Fibroblast of lung (primary cell): ENCODE measurements at regions not wholly inside any gene's neighbourhood (a gene's known extent, or its start where the extent isn't known, plus 50 kb on each side); places are given as distances from the start of the nearest gene placed in this dataset.

ENCODE experiments used
- DNase-seq, 2 donors: peaks; one replicate each; pipeline versions ENCODE4 v3.0.0 to v3.0.0-alpha.2; 2010; ENCODE audit warnings: low read depth in 2 of 2
- H2AFZ ChIP-seq: 2 replicates; pipeline ENCODE4 v1.5.1; 2012; ENCODE audit warnings: low read length, control low read depth, inconsistent platforms
- H3K27ac ChIP-seq: 2 replicates; pipeline ENCODE4 v1.5.1; 2011; ENCODE audit warnings: low read length, control low read depth; ENCODE audit not compliant: insufficient read depth
- H3K27me3 ChIP-seq: 2 replicates; pipeline ENCODE4 v1.5.1; 2011; ENCODE audit warnings: mild to moderate bottlenecking, low read length; ENCODE audit not compliant: control insufficient read depth, insufficient read depth
- H3K36me3 ChIP-seq: 2 replicates; pipeline ENCODE4 v1.5.1; 2011; ENCODE audit warnings: low read length; ENCODE audit not compliant: control insufficient read depth, insufficient read depth
- H3K4me1 ChIP-seq: 2 replicates; pipeline ENCODE4 v1.5.1; 2011; ENCODE audit warnings: low read length; ENCODE audit not compliant: control insufficient read depth, insufficient read depth; ENCODE audit errors: extremely low read depth
- H3K4me2 ChIP-seq: 2 replicates; pipeline ENCODE4 v1.5.1; 2011; ENCODE audit warnings: low read length, control low read depth; ENCODE audit not compliant: insufficient read depth; ENCODE audit errors: extremely low read depth
- H3K4me3 ChIP-seq, 4 experiments: fragments of 200-600 bp in 1 of 4; sonication (generic) in 1 of 4; replicated peaks in 1 of 4; 2 replicates each; pipeline ENCODE4 v1.5.1; 2011 to 2016; ENCODE audit warnings: low read length in 4 of 4, low read depth in 3 of 4, mild to moderate bottlenecking in 3 of 4, control low read depth in 2 of 4, inconsistent platforms in 1 of 4, mixed read lengths in 1 of 4; ENCODE audit not compliant: insufficient read depth in 1 of 4; ENCODE audit errors: control extremely low read depth in 1 of 4
- H3K79me2 ChIP-seq: 2 replicates; pipeline ENCODE4 v1.5.1; 2012; ENCODE audit warnings: mild to moderate bottlenecking, low read length, inconsistent platforms; ENCODE audit not compliant: control insufficient read depth, insufficient read depth
- H3K9ac ChIP-seq: 2 replicates; pipeline ENCODE4 v1.5.1; 2011; ENCODE audit warnings: mild to moderate bottlenecking, low read length, control low read depth; ENCODE audit not compliant: insufficient read depth
- H3K9me3 ChIP-seq: 2 replicates; pipeline ENCODE4 v1.5.1; 2012; ENCODE audit warnings: low read depth, low read length; ENCODE audit not compliant: control insufficient read depth, insufficient read depth
- H4K20me1 ChIP-seq: 2 replicates; pipeline ENCODE4 v1.5.1; 2011; ENCODE audit warnings: low read length; ENCODE audit not compliant: control insufficient read depth, insufficient read depth; ENCODE audit errors: extremely low read depth
- EZH2 ChIP-seq: IDR thresholded peaks from 2 replicates; pipeline ENCODE4 v1.5.1; 2012; ENCODE audit warnings: low read length, control low read depth, mild to moderate bottlenecking; ENCODE audit errors: missing control alignments
- TF ChIP-seq, protein P1 (sequence below), 2 donors: IDR thresholded peaks in 1 of 2; conservative IDR thresholded peaks in 1 of 2; 1 replicate in 1 of 2; 2 replicates in 1 of 2; pipeline ENCODE4 v1.5.1; 2011 to 2012; ENCODE audit warnings: low read length in 2 of 2, control low read depth in 1 of 2, inconsistent platforms in 1 of 2, low read depth in 1 of 2, mild to moderate bottlenecking in 1 of 2

DNA sequence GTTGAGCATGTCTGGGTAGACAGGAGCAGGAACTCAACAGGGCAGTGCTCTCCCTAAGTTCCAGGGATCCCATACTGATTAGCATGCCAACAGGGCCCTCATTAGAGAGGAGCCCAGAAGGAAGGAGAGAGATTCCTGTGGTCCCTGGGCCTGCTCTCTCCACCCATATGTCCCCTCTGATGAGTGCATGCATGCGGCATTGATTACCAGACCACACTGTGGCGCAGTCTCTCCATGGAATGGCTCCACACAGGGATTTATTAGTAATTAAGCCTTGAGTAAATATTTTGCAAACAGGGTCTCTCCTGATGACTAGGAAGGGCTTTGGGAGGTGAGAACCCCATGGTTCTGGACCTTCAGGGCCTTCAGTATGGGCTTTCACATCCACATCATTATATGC is 60.0 kb upstream of the ST8SIA2 start:
- Histone ChIP-seq H3K36me3 (no peaks in the 10 kb centered on the region), H4K20me1 (no peaks in the 10 kb centered on the region), H3K27ac (no peak overlapping the region), H3K9ac (no peak overlapping the region), H3K4me3 (no peak overlapping the region), H2AFZ (no peak overlapping the region), H3K4me1 (no peaks in the 10 kb centered on the region), H3K27me3 (no peaks in the 10 kb centered on the region), H3K9me3 (no peaks in the 10 kb centered on the region), H3K4me2 (no peak overlapping the region), H3K79me2 (no peaks in the 10 kb centered on the region)
- no peak for DNase-seq
- TF ChIP-seq EZH2 = no peak
- TF ChIP-seq, protein P1, sequence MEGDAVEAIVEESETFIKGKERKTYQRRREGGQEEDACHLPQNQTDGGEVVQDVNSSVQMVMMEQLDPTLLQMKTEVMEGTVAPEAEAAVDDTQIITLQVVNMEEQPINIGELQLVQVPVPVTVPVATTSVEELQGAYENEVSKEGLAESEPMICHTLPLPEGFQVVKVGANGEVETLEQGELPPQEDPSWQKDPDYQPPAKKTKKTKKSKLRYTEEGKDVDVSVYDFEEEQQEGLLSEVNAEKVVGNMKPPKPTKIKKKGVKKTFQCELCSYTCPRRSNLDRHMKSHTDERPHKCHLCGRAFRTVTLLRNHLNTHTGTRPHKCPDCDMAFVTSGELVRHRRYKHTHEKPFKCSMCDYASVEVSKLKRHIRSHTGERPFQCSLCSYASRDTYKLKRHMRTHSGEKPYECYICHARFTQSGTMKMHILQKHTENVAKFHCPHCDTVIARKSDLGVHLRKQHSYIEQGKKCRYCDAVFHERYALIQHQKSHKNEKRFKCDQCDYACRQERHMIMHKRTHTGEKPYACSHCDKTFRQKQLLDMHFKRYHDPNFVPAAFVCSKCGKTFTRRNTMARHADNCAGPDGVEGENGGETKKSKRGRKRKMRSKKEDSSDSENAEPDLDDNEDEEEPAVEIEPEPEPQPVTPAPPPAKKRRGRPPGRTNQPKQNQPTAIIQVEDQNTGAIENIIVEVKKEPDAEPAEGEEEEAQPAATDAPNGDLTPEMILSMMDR (conservative IDR thresholded peaks at IDR 0.05 in 1 of 2, IDR thresholded peaks at IDR 0.05 in 1 of 2; ENCODE audit: low read depth in 1 of 2, low read length in 2 of 2) = no peak

GRCh38 chr15:92336419-92336987 is 57.2 kb upstream of the ST8SIA2 start:
- Histone ChIP-seq H3K36me3 (no peaks in the 10 kb centered on the region), H3K27me3 (no peaks in the 10 kb centered on the region), H3K27ac (no peak overlapping the region), H3K4me3 (no peak overlapping the region), H3K9me3 (no peaks in the 10 kb centered on the region), H3K79me2 (no peaks in the 10 kb centered on the region), H3K4me1 (no peaks in the 10 kb centered on the region), H3K4me2 (no peak overlapping the region), H3K9ac (no peak overlapping the region), H2AFZ (no peak overlapping the region), H4K20me1 (no peaks in the 10 kb centered on the region)
- DNase-seq = no peak
- TF ChIP-seq EZH2 = no peak
- TF ChIP-seq, protein P1 (conservative IDR thresholded peaks at IDR 0.05 in 1 of 2, IDR thresholded peaks at IDR 0.05 in 1 of 2; ENCODE audit: low read depth in 1 of 2, low read length in 2 of 2) = no peak

- H3K4me3 ChIP-seq = no peak overlapping the region
- no peak overlapping the region for H3K27ac ChIP-seq
- no peak for DNase-seq
- no peaks in the 10 kb centered on the region for H3K36me3 ChIP-seq
- no peaks in the 10 kb centered on the region for H3K79me2 ChIP-seq
- no peaks in the 10 kb centered on the region for H4K20me1 ChIP-seq
- H3K27me3 ChIP-seq = no peaks in the 10 kb centered on the region
- H3K4me1 ChIP-seq = no peaks in the 10 kb centered on the region
- H3K9ac ChIP-seq = no peak overlapping the region
- no peaks in the 10 kb centered on the region for H3K9me3 ChIP-seq
- TF ChIP-seq, protein P1 (conservative IDR thresholded peaks at IDR 0.05 in 1 of 2, IDR thresholded peaks at IDR 0.05 in 1 of 2; ENCODE audit: low read depth in 1 of 2, low read length in 2 of 2) = no peak
- no peak for TF ChIP-seq EZH2
- no peak overlapping the region for H2AFZ ChIP-seq
- no peak overlapping the region for H3K4me2 ChIP-seq
Observed at GRCh38 chr15:92339361-92339760, 54.3 kb upstream of the ST8SIA2 start.
